ENCODE measurements at regions not wholly inside any gene's neighbourhood (a gene's known extent, or its start where the extent isn't known, plus 50 kb on each side); places are given as distances from the start of the nearest gene placed in this dataset.

DNA sequence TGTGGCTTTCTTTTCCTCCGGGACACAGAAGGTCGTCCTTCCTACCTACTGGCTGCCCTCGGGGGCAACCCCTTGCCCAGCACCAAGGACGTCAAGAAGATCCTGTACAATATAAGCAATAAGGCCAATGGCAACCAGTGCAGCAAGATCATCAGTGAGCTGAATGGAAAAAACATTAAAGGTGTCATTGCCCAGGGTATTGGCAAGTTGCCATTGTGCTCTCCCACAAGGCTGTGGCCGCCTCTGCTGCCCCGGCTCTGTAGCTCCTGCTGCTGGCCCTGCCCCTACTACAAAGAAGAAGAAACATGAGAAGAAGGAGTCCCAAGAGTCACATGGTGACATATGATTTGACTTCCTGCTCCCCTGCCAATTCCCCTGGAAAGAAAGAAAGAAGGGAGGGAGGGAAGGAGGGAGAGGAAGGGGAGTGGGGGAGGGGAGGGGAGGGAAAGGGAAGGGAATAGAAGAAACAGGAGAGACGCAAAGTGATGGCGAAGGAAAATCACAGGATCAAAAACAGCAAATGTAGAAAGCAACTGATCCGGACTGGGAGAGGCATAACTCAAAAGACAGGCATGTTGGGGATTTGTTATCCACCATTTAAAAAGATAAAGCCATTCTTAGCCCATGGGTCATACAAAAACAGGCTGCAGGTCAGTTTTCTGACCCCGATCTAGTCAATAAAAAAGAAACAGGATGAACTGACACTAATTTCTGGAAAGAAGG, 61.3 kb upstream of the RESF1 start:
- TF ChIP-seq, protein P1, sequence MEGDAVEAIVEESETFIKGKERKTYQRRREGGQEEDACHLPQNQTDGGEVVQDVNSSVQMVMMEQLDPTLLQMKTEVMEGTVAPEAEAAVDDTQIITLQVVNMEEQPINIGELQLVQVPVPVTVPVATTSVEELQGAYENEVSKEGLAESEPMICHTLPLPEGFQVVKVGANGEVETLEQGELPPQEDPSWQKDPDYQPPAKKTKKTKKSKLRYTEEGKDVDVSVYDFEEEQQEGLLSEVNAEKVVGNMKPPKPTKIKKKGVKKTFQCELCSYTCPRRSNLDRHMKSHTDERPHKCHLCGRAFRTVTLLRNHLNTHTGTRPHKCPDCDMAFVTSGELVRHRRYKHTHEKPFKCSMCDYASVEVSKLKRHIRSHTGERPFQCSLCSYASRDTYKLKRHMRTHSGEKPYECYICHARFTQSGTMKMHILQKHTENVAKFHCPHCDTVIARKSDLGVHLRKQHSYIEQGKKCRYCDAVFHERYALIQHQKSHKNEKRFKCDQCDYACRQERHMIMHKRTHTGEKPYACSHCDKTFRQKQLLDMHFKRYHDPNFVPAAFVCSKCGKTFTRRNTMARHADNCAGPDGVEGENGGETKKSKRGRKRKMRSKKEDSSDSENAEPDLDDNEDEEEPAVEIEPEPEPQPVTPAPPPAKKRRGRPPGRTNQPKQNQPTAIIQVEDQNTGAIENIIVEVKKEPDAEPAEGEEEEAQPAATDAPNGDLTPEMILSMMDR (conservative IDR thresholded peaks at IDR 0.05; ENCODE audit: low read depth, low read length): no peak
- no peak for TF ChIP-seq EZH2 (IDR thresholded peaks at IDR 0.05; ENCODE audit: low read length, unreplicated experiment)

Data from PC-3 (cell line).